HG03432 (cell line): ENCODE measurements at regions not wholly inside any gene's neighbourhood (a gene's known extent, or its start where the extent isn't known, plus 50 kb on each side); places are given as distances from the start of the nearest gene placed in this dataset.

Experiments used
- ATAC-seq: cut with Tn5 transposase; IDR thresholded peaks from one replicate; pipeline ENCODE4 v1.9.1; 2021; ENCODE audit warnings: mild to moderate bottlenecking, moderate library complexity; ENCODE audit not compliant: unreplicated experiment

DNA sequence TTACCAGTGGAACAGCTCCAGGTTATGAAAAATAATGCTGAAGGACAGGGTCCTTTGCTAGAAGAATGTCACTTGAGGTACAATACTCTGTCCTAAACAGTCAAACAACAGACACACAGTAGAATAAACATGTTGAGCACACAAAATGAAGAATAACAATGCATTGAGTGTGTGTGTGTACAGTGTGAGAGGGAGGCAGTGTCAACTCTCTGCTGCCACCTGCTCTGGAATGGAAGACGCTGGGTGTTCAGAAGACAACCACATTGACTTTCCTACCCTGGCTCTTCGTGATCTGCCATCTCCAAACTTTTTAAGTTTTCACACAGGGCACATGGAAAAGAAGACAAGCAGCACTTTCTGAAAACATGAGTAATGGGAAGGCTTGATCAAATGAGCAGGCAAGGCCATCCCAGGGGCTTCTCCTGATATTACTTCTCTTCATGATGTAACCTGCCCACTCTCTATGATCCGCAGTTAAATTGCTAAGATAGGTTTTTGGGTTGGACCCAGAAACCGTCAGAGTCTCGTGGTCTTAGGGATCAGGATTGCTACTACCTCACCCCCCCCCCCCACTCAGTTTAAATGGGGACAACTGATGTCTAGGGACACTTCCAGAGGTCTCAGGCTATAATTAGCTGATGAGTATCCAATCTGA lies 533.2 kb upstream of the TNP1 start:
- ATAC-seq: no peak

DNA sequence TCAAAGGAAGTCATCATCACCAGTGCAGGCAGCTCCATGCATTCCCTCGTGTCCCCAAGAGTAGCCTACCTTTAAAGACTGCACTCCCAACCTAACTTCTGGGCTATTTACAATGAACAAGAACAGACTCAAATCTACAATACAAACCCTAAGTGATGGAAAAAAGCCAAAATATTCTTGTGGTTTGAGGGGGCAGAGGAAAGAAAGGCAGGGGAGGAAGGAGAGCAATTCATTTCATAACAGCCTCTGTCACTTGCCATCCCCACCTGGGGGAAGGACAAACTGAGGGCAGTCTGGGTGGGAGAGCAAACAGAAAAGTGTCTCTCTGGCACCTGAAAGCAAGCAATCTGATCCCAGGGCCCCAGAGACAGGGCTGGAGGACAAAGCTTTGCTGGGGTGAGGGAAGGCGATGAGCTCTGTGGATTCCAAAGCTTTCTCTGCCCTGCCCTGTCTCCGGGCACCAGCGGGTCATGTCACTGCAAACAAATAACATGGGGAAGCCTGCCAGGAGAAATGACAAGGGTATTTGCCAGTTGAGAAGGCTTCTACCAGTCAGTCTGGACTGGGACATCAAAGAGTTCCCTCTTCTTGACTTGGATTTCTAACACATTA lies 528.0 kb upstream of the TNP1 start:
- ATAC-seq: no peak

DNA sequence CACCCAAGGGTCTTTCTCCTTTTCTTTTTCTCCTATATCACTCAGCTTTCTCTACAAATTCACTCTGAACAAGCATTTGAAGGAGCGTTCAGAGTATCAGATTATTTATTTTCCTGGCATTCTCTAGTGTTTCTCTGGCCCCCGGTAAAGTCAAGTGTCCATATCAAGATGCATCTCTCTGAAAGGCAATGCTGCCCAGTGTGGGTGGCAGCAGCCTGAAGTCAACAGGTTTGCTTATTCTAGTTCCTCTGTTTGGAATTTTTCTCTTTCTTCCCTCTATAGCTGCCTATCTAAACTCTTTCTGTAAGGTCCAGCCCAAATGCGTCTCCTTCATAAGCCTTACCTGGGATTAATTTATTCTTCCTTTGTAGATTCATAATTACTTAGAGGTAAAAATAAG lies 526.2 kb upstream of the TNP1 start:
- no peak for ATAC-seq

DNA sequence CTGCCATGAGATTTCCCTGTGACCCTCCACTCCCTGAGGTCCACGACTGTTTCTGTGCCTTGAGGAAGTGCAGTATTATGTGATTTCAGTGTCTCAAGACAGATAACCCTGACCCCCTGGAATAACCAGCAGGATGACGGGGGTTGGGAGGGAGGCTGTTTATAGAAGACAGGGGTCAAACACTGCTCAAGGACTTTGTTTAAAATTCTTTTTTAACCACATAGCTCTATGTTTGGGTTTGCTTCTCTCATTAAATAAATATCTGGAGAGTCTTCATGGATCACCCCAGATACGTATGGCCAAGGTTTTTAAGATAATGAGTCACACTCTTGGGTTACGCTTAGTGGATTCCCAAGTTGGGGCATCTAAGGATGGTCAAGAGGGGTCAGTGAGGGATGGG lies 523.8 kb upstream of the TNP1 start:
- no peak for ATAC-seq

DNA sequence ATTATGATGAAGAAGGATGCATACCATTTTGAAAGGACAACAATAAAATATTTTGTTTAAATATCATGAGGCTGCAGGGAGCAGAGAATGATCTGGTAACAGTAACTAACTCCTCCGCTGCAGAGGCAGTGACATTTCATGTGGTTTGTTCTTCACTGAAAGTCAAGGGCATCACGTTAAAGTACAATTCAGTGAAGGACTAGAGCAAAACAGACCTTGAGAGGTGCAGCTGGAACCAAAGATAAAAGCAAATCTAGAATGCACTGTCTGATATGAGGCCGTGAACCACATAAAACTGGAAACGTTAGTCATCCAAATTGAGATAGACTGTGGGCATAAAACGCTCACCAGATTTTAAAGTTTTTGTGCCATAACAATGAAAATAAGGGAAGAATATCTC lies 522.9 kb upstream of the TNP1 start:
- no peak for ATAC-seq

DNA sequence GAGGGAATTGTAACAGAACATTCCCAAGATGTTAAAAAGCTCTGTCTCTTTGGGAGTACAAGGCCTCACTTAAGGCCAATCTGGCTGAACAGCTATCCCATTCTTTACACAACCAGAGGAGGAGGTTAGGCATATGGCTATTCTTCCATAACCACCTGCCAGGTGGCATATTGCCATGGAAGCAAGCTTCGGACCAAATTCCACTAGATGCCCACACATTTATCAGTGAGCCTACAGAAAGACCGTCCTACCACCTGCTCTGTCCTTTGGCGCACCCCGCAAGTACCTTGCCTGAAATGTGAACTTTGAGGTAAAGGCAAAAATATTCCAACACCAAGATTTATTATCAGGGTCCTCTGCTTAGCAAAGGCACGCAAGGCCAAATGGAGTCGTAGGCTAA lies 519.9 kb upstream of the TNP1 start:
- ATAC-seq: no peak

DNA sequence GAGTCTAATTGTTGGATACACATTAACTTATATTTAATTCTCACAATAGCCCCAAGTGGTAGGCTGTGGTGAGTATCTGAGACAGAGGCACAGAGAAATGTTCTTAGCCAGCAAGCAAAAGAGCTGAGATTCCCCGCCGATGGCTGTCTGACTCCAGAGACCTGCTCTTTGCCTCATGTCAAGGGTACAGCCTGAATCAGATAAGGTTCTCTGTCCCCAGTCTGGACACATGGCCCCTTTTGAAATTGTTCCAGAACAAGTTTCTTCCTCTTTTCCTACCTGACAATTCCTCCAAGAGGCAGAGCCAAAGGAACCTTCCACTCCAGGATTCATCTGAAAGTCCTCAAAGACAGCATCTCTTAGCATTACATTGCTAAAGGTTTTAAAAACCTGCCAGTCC lies 512.9 kb upstream of the TNP1 start:
- no peak for ATAC-seq

DNA sequence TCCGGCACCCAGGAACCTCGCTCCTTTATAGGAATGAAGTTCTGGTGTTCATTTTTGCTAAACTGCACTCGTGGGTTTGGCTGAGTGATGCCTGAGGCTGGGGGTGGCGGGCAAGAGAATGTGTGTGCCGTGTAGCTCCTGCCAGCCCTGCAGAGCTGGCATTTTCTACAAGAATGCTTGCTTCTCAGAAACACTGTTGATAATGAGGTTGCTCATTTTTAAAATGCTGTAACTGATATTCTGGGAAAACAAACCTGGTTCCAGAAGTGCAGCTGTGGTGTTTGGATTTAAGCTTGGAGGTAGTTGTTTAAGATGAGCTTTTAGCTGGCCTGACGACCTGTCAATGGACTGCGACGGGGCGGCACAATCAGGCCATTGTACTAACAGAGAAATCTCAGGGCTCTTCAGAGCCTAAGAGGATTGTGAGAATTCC lies 511.9 kb upstream of the TNP1 start:
- ATAC-seq: no peak

DNA sequence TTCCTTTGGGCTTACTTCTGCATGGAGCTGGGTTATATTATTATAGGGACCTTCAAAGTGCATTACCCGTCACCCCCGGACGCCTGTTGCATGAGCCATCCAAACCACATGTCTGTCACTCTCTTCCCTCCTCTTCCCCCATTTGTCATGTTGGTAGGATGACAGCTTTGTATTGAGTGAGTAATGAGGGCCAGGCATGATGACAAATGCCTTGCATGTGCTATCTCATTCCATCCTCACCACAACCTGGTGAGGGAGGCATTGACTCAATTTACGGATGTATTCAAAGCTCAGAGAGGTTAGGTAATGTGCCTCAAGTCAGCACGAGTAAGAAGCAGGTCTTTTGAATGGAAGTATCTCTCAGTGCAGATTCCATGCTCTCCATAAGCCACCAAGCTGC lies 510.5 kb upstream of the TNP1 start:
- no peak for ATAC-seq

DNA sequence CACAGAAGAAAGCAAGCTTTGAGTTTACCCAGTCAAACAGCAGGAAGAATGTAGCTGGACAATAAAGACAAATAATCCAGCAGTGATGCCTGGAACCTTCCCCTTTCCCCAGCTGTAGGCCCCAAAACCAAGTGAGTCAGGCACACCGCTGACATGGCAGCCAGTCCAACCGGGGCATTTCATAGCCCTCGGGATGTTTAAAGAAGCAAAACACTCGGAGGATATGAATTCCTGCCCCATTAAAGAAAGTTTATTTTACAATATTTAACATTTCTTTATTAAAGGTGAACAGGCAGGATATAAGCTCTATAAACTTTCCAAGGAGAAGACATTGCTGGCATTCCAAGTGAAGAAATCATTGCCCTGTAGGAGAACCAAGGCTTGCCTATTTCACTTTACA lies 507.6 kb upstream of the TNP1 start:
- no peak for ATAC-seq

DNA sequence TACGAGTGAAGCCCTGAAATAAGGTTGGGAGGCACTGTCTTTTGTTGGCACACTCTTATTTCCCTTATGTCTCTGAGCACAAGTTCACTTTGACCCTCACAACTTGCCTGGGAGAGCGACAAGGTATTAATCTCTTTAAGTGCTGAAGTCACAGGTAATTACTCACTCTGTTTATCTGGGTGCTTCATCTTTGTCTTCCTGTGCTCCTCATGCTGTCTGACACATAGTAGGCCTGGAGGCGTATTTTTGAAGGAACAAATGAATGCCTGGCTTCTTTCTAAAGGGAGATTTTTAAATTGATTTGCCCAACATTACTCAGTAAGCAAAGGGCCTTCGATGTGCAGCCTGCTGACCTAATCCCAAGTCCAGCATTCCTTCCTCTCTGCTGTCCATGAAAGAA lies 507.1 kb upstream of the TNP1 start:
- ATAC-seq: no peak

DNA sequence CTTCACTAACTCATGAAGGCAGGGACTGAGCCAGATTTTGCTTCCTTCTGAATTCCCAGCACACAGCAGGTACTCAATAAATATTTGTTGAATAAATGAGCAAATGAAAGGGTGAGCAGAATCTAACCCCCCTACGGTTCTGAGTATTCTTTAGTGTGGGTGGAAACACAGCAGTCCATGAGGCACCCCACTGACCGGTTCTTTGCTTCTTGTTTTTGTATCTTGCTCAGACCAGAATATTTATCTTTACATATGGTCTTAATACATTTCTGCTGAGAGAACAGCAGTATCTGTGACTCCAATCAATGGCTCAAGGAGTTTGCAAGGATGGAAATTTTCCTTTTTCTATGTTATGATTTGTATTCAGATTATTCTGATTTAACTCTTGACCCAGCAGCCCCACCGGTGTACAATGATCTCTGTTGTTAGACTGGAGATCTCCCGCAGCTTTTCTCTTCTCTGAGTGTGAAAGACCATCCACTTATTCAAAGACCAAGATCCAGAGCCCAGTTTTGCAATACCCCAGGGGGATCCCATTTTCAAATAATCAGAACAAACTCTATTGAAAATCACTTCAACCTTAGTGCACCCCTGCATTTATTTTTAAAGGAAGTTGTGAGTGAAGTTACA lies 506.5 kb upstream of the TNP1 start:
- no peak for ATAC-seq

DNA sequence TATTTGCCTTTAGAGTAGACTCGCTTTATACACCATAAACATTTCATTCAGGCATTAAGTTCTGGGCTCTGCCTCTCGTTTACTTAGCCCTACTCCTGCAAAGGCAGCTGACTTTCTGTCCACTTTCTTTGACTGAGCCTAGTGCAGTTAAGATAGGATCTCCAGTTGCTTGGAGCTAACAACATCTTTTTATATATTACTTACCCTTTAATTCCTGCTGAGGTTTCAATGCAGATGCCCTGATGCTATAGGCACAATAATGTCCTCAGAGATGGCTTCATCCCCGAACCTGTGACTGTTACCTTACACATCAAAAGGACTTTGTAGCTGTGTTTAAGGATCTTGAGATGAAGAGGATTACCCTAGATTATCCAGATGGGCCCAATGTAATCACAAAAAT lies 505.8 kb upstream of the TNP1 start:
- ATAC-seq: no peak

DNA sequence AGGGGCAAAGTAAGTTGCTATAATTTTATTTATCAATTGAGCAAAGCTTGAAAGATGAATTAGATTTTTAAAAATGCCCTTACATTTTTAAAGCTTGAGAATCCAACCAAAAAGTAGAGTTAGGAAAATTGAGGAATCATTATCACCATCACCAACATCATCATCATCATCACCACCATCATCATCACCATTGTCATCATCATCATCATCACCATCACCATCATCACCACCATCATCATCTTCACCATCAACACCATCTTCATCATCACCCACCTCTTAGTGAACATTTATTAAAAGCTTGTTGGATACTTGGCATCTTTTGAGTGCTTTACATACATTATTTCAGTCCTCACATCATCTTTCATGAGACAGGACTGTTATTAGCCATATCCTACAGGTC lies 504.4 kb upstream of the TNP1 start:
- no peak for ATAC-seq

DNA sequence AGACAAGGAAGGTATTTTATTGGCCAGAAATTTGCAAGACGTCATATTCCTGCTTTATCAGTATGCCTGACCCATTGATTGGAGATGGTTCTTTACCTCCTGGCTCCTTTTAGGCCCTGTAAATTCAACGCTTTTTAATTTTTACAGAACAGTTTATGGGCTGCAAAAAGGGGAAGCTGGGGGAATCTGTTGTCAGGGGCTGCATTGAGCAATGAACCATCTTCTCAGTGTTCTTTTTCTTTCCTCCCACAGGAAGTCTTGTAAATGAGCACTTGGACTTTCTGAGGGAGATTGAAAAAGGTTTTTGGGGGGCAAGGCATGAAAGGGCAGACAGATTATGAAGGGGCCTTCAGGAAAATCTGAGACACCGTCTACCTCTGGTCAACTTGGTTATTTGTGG lies 503.6 kb upstream of the TNP1 start:
- no peak for ATAC-seq

DNA sequence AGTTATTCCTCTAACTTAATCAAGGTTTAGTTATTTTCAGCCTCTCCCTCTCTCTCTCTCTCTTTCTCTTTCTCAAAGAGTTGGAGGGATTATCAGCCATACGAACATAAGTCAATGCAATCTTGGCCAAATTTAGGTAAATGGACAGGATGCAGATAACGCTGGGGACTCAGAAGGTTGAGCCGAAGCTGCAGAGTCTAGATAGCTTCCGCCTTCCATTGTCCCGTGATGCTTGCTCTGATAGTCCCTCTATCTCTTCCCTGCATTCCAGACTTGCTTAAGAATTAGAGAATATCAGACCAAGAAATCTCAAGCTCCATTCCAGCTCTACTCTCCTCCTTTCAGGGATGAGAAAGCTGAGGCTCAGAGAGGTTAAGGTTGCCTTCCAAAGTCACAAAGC lies 502.8 kb upstream of the TNP1 start:
- ATAC-seq: no peak

DNA sequence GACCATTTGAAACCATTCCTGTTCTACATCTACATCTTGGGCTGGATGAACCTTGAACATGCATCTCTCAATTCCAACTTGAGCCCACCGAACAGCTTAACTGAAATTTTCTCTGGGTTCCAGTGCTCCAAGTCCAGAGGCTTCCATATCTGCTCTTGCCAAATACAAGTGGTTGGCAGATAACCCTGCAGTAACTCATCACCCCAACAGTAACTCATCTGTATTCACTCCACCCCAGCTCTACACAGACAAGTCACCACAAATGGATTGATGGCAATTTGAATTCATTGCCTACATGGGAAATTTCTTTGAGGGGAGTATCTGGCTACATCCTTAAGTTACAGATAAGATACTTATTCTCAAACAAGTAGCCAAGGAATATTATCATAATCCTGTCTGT lies 502.4 kb upstream of the TNP1 start:
- ATAC-seq: no peak

DNA sequence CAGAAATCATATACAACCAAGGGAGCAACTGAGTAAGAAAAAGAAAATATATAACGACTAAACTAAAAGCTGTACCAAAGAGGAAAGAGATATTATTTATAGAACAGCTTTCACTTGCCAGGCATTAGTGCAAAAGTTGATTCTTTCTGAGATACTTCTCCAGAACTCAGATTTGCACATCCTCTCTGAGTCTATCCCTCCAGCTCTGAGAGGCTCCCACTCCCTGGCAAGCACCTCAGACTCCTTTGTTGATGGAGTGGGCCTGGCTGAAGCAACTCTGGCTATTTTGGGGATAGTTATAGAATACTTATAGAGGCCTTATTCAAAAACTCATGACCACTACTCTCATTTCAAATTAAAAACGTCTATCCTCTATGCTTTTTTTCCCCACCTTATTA lies 501.6 kb upstream of the TNP1 start:
- ATAC-seq: no peak

DNA sequence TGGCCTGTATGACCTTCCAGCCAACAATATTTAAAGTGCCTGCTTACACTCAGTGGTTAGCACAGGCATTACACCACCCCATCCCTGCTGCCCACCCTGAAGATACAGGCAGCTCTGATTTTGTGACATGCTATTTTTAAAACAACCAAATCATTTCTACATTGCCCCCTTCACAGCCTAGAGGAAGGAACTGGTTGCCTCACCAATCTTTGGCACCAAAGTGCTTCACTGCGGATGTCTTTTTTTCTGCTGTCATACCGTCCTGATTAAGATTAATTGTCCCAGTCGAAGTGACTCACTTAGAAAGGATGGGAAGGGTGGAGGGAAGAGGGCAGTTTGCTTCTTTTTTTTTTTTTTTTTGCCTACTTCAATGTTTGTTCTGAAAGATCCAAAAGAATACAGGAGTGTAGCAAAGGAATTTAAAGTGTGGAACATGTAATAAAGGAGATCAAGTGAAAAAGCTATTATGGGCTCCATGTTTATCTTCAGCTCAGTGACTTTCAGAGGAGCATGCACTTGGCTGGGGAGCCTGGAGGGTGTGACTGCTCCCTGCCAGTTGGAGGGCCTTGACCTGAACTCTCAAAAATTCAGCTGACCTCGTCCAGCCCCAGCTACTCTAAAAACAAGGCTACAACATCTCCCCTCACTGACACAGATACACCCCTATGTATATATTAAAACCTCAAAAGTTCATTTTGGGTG lies 501.1 kb upstream of the TNP1 start:
- no peak for ATAC-seq

DNA sequence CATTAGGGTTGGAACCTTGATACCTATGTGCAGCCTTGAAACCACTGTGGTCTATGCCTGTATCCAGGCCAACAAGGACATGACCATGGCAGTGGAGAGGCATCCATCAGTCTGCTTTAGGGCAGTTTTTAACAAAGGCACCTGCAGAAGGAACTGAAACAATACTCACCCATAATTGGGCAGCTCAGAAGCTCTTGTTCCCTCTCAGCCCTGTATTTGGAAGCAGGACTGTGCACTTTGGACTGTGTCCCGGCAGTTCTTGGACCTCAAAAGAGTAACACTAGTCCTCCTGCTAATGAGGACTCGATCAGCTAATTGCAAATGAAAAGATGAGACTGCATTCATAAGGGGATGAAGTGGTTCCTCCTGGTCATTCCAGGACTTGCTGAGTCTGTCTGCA lies 500.2 kb upstream of the TNP1 start:
- ATAC-seq: no peak

DNA sequence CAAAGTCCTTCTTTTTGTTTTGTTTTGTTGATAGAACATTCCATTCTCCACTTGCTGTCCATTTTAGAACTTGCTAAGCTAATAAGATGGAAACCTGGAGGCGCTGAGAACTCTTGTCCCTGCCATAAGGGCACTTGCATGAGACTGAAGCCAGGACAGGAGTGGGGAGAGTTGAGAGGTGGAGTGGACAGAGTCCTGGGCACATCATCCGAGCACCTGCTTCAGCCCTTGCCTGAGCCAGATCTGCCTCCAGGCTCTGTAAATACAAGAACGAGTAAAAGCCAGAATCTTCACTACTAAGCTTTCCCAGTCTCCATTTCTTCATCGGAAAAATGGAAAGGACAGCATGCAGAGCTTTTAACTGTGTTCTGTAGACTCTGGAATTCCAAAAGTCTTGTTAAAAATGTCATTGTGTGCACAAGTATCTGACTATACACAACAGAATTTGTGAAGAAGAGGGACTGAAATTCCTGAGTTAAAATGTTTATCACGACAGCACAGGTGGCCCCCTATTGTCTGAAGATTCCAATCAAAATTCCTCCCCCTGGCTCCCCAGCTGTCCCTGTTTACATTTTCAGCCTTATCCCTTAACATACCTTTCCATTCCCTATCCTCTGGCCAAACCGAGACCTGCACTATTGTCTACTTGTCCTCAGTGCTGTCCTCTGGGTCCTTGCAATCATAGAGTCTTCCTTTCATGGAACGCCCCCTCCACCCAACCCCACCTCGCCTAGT lies 498.2 kb upstream of the TNP1 start:
- ATAC-seq: no peak
